SK-N-SH (cell line): ENCODE measurements at regions not wholly inside any gene's neighbourhood (a gene's known extent, or its start where the extent isn't known, plus 50 kb on each side); places are given as distances from the start of the nearest gene placed in this dataset.
A peak's percentile ranks its signal among the peaks of the same experiment; 100 is the strongest.

Experiments used
- CTCF ChIA-PET: fragments of 300-600, 350-600 bp; formaldehyde crosslinking; extraction: SDS; loops from one replicate; lab custom pipeline; 2021; lab: Yijun Ruan, JAX
- POLR2A ChIA-PET: fragments of 350-600 bp; sonication (Branson Sonifier 250); formaldehyde crosslinking; extraction: SDS; loops from one replicate; lab custom pipeline; 2020; ENCODE audit warnings: antibody characterized with exemption, inconsistent platforms; lab: Yijun Ruan, JAX
- DNase-seq: peaks from one replicate; pipeline ENCODE4 v3.0.0; 2012
- H2AFZ ChIP-seq: fragments of 200-600 bp; sonication (generic); 2 replicates; pipeline ENCODE4 v1.8.1; 2016; ENCODE audit warnings: antibody characterized with exemption, mild to moderate bottlenecking, low read depth
- H3F3A ChIP-seq: fragments of 200-600 bp; sonication (generic); replicated peaks from 2 replicates; pipeline ENCODE3; 2016; ENCODE audit warnings: antibody characterized with exemption, mild to moderate bottlenecking; ENCODE audit not compliant: insufficient read depth
- H3K27ac ChIP-seq, 2 experiments: fragments of 200-500 bp in 1 of 2; fragments of 200-600 bp in 1 of 2; sonication (Bioruptor generic) in 1 of 2; sonication (generic), shearing (Covaris generic) in 1 of 2; 2 replicates each; pipeline versions ENCODE4 v1.5.1 to v1.6.1; 2014 to 2016; ENCODE audit warnings: low read depth in 2 of 2, inconsistent platforms in 1 of 2, low read length in 1 of 2, mild to moderate bottlenecking in 1 of 2, mixed read lengths in 1 of 2
- H3K27me3 ChIP-seq: fragments of 200-600 bp; sonication (generic), shearing (Covaris generic); 2 replicates; pipeline ENCODE4 v1.6.1; 2016; ENCODE audit warnings: mixed run types; ENCODE audit not compliant: insufficient read depth
- H3K36me3 ChIP-seq, 2 experiments: fragments of 200-500 bp in 1 of 2; fragments of 200-600 bp in 1 of 2; sonication (Bioruptor generic) in 1 of 2; sonication (generic) in 1 of 2; replicated peaks in 1 of 2; 2 replicates each; pipeline versions ENCODE3 to v1.5.1; 2014 to 2016; ENCODE audit warnings: low read length in 1 of 2, mild to moderate bottlenecking in 1 of 2; ENCODE audit not compliant: insufficient read depth in 2 of 2, control insufficient read depth in 1 of 2
- H3K4me1 ChIP-seq, 2 experiments: fragments of 200-500 bp in 1 of 2; fragments of 200-600 bp in 1 of 2; sonication (Bioruptor generic) in 1 of 2; sonication (generic), shearing (Covaris generic) in 1 of 2; 2 replicates each; pipeline versions ENCODE4 v1.5.1 to v1.6.1; 2014 to 2016; ENCODE audit warnings: low read depth in 1 of 2, low read length in 1 of 2, mixed run types in 1 of 2; ENCODE audit not compliant: insufficient read depth in 2 of 2, control insufficient read depth in 1 of 2
- H3K4me2 ChIP-seq: fragments of 200-600 bp; sonication (generic), shearing (Covaris generic); 2 replicates; pipeline ENCODE4 v1.6.1; 2017; ENCODE audit warnings: mixed run types
- H3K4me3 ChIP-seq, 2 experiments: fragments of 200-500 bp in 1 of 2; fragments of 200-600 bp in 1 of 2; sonication (Bioruptor generic) in 1 of 2; sonication (generic), shearing (Covaris generic) in 1 of 2; 2 replicates each; pipeline versions ENCODE4 v1.5.1 to v1.8.1; 2014 to 2016; ENCODE audit warnings: low read depth in 2 of 2, inconsistent platforms in 1 of 2, low read length in 1 of 2, mild to moderate bottlenecking in 1 of 2, mixed read lengths in 1 of 2, moderate library complexity in 1 of 2
- H3K79me2 ChIP-seq: fragments of 200-600 bp; sonication (generic); 2 replicates; pipeline ENCODE4 v1.8.1; 2017; ENCODE audit warnings: mild to moderate bottlenecking; ENCODE audit not compliant: insufficient read depth
- H3K9ac ChIP-seq: fragments of 200-600 bp; sonication (generic); 2 replicates; pipeline ENCODE4 v1.6.1; 2017; ENCODE audit warnings: mixed run types
- H3K9me2 ChIP-seq: fragments of 200-600 bp; sonication (generic); 2 replicates; pipeline ENCODE4 v1.6.1; 2017; ENCODE audit warnings: mixed run types
- H3K9me3 ChIP-seq: fragments of 200-600 bp; sonication (generic); 2 replicates; pipeline ENCODE4 v1.6.1; 2017; ENCODE audit warnings: mixed run types, mild to moderate bottlenecking, moderate library complexity
- H4K20me1 ChIP-seq: fragments of 200-600 bp; sonication (generic); 2 replicates; pipeline ENCODE4 v1.6.1; 2017; ENCODE audit warnings: mild to moderate bottlenecking, mixed run types; ENCODE audit not compliant: insufficient read depth
- ELF1 ChIP-seq: IDR thresholded peaks from 2 replicates; pipeline ENCODE4 v1.4.0; 2012
- EP300 ChIP-seq, 2 experiments: IDR thresholded peaks; 2 replicates each; pipeline versions ENCODE4 v1.4.0 to v1.6.1; 2012; ENCODE audit warnings: borderline replicate concordance in 1 of 2, low read depth in 1 of 2, low read length in 1 of 2
- FOXJ3 ChIP-seq: sonication (generic); formaldehyde crosslinking; IDR thresholded peaks from 2 replicates; pipeline ENCODE4 v1.5.1; 2020; ENCODE audit warnings: mild to moderate bottlenecking, missing genetic modification reagents
- FOXM1 ChIP-seq: IDR thresholded peaks from 2 replicates; pipeline ENCODE4 v1.4.0; 2012; ENCODE audit warnings: low read depth, mild to moderate bottlenecking
- GABPA ChIP-seq: IDR thresholded peaks from 2 replicates; pipeline ENCODE4 v1.4.0; 2012; ENCODE audit warnings: low read depth, mild to moderate bottlenecking
- GATA2 ChIP-seq: sonication (generic); formaldehyde crosslinking; IDR thresholded peaks from 2 replicates; pipeline ENCODE4 v1.5.0; 2020; ENCODE audit warnings: mild to moderate bottlenecking, missing genetic modification reagents
- MEF2A ChIP-seq: IDR thresholded peaks from 2 replicates; pipeline ENCODE4 v1.4.0; 2012; ENCODE audit warnings: low read depth, borderline replicate concordance
- NRF1 ChIP-seq: IDR thresholded peaks from 2 replicates; pipeline ENCODE4 v1.6.1; 2012; ENCODE audit warnings: low read depth, mild to moderate bottlenecking, low read length
- PBX3 ChIP-seq: IDR thresholded peaks from 2 replicates; pipeline ENCODE4; 2012
- POLR2AphosphoS5 ChIP-seq: IDR thresholded peaks from 2 replicates; pipeline ENCODE4 v1.6.1; 2012; ENCODE audit warnings: low read depth, low read length
- RAD21 ChIP-seq: IDR thresholded peaks from 2 replicates; pipeline ENCODE4 v1.6.1; 2012; ENCODE audit warnings: mild to moderate bottlenecking, low read length
- RCOR1 ChIP-seq: fragments of 150-350 bp; IDR thresholded peaks from 2 replicates; pipeline ENCODE4 v1.6.1; 2017; ENCODE audit warnings: antibody characterized with exemption, low read length
- REST ChIP-seq: IDR thresholded peaks from 2 replicates; pipeline ENCODE4 v1.6.1; 2012; ENCODE audit warnings: mild to moderate bottlenecking, low read depth, low read length, moderate library complexity
- RFX5 ChIP-seq: IDR thresholded peaks from 2 replicates; pipeline ENCODE4 v1.6.1; 2012; ENCODE audit warnings: mild to moderate bottlenecking, improper control_type of control experiment, low read length
- RXRA ChIP-seq: IDR thresholded peaks from 2 replicates; pipeline ENCODE4 v1.4.0; 2012; ENCODE audit warnings: low read depth, mild to moderate bottlenecking, borderline replicate concordance
- SMC3 ChIP-seq: IDR thresholded peaks from 2 replicates; pipeline ENCODE4 v1.6.1; 2012; ENCODE audit warnings: low read depth, low read length, improper control_type of control experiment
- TAF1 ChIP-seq: IDR thresholded peaks from 2 replicates; pipeline ENCODE4 v1.6.1; 2012; ENCODE audit warnings: low read depth, mild to moderate bottlenecking, low read length, moderate library complexity, borderline replicate concordance
- TCF12 ChIP-seq: IDR thresholded peaks from 2 replicates; pipeline ENCODE4 v1.4.0; 2012
- TEAD4 ChIP-seq: IDR thresholded peaks from 2 replicates; pipeline ENCODE4 v1.4.0; 2012; ENCODE audit warnings: mild to moderate bottlenecking, borderline replicate concordance; ENCODE audit not compliant: insufficient read depth
- WGBS: methylation state at CpG from one replicate; pipeline ENCODE4 v1.1.6; 2017; ENCODE audit warnings: low lambda C conversion rate; 5-methylcytosine and 5-hydroxymethylcytosine counted together
- TF ChIP-seq, protein P1 (sequence below): IDR thresholded peaks from 2 replicates; pipeline ENCODE4 v1.4.0; 2012; ENCODE audit warnings: low read depth, borderline replicate concordance

DNA sequence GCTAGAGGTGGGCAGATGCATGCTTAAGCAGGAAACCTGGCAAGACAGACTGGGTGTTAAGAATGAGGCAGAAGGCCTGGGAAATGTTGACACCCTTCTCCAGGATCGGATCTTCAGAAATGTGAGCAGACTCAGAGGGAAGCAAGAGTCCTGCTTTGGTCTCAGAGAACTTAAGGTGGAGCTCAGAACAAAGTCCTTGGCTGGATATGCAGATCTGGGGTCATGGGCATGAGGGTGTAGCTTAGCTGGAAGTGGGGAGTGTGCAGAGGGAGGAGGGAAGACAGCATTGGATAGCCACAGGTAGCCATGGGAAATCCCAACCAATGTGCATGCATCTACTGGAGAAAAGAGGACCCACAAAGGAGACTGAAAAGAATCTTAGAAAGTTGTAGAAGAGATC, 58.6 kb upstream of the CDON start (continued):
- TF ChIP-seq RCOR1 (no peak), GATA2 (CRISPR knock-in tag) (no peak), RXRA (no peak), EP300 (IDR thresholded peaks at IDR 0.05; ENCODE audit: borderline replicate concordance in 1 of 2, low read depth in 1 of 2, low read length in 1 of 2) (no peak), TAF1 (no peak)

DNA sequence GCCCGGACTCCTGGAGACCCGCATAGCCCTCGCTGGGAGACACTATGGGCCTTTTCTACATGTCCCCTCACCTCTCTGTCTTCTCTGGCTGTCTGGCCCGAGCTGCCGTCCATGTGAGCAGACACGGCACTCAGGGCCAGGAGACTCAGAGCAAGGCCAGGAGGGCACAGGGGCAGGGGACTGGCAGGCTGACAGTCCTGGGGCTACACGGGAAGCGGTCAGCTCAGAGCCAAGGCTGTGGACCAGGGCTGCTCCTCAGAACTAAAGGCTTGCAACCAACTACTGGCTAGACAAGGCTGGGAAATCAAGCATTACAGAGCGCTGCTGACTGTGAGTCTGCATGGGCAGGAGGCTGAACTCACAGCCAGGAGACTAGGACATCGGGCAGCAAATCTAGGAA, 56.1 kb upstream of the CDON start:
- Histone ChIP-seq H3K4me2 (no peak overlapping the region), H3K9me2 (no peaks in the 10 kb centered on the region), H2AFZ (no peak overlapping the region), H3F3A (no peaks in the 10 kb centered on the region), H3K27ac (peak overlapping the region in 1 of 2 experiments; percentile 41; a peak in 1 of 4 replicates), H4K20me1 (no peaks in the 10 kb centered on the region), H3K9me3 (no peaks in the 10 kb centered on the region), H3K4me3 (no peak overlapping the region), H3K4me1 (peaks cover 29 to 44% of the 10 kb centered on the region in 2 experiments), H3K36me3 (no peaks in the 10 kb centered on the region), H3K27me3 (no peaks in the 10 kb centered on the region), H3K9ac (no peak overlapping the region), H3K79me2 (no peaks in the 10 kb centered on the region)
- no peak for TF ChIP-seq POLR2AphosphoS5
- TF ChIP-seq RCOR1: no peak
- TF ChIP-seq PBX3: no peak
- TF ChIP-seq FOXM1: no peak
- no peak for TF ChIP-seq TCF12
- TF ChIP-seq NRF1: no peak
- no peak for TF ChIP-seq REST
- TF ChIP-seq ELF1: no peak
- no peak for TF ChIP-seq RFX5
- TF ChIP-seq GABPA: no peak
- TF ChIP-seq TEAD4: no peak
- no peak for TF ChIP-seq TAF1
- no peak for TF ChIP-seq FOXJ3 (CRISPR knock-in tag)
- no peak for TF ChIP-seq RXRA
- TF ChIP-seq GATA2 (CRISPR knock-in tag): no peak
- TF ChIP-seq RAD21: no peak
- TF ChIP-seq, protein P1, sequence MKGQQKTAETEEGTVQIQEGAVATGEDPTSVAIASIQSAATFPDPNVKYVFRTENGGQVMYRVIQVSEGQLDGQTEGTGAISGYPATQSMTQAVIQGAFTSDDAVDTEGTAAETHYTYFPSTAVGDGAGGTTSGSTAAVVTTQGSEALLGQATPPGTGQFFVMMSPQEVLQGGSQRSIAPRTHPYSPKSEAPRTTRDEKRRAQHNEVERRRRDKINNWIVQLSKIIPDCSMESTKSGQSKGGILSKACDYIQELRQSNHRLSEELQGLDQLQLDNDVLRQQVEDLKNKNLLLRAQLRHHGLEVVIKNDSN: no peak
- no peak for TF ChIP-seq SMC3
- TF ChIP-seq MEF2A: no peak
- ChIA-PET CTCF (interaction anchor here (7.6 to 8.0 kb wide), 2 partner anchors 59 to 75 kb away, joined by 55 to 95 read pairs; partner anchors contain the start of gene CDON), POLR2A (no interaction called here)
- no peak for DNase-seq
- 89% methylated on average over 8 of the region's 10 CpGs for WGBS
